HCT116 (cell line): ENCODE measurements at regions not wholly inside any gene's neighbourhood (a gene's known extent, or its start where the extent isn't known, plus 50 kb on each side); places are given as distances from the start of the nearest gene placed in this dataset.

Experiments
- EZH2phosphoT487 ChIP-seq: fragments of 200-600 bp; IDR thresholded peaks from 2 replicates; pipeline ENCODE4 v1.6.1; 2018; ENCODE audit warnings: antibody characterized with exemption, borderline replicate concordance
- POLR2A ChIP-seq: IDR thresholded peaks from 2 replicates; pipeline ENCODE4 v1.7.0; 2011; ENCODE audit warnings: borderline replicate concordance; ENCODE audit not compliant: insufficient read depth, insufficient read length; ENCODE audit errors: extremely low read depth
- POLR2AphosphoS5 ChIP-seq: IDR thresholded peaks from 2 replicates; pipeline ENCODE4 v1.6.1; 2011; ENCODE audit warnings: mild to moderate bottlenecking, low read depth, low read length, moderate library complexity
- RAD21 ChIP-seq: IDR thresholded peaks from 2 replicates; pipeline ENCODE4 v1.6.1; 2012; ENCODE audit warnings: low read depth, mild to moderate bottlenecking
- TF ChIP-seq, protein P1 (sequence below): IDR thresholded peaks from 2 replicates; pipeline ENCODE4 v1.6.1; 2012
- TF ChIP-seq, protein P2 (sequence below): IDR thresholded peaks from 2 replicates; pipeline ENCODE4 v1.6.1; 2011; ENCODE audit warnings: mild to moderate bottlenecking, low read length, moderate library complexity; ENCODE audit not compliant: insufficient replicate concordance; ENCODE audit errors: extremely low read depth
- TF ChIP-seq, protein P3 (sequence below), 3 experiments: fragments of 200-600 bp in 1 of 3; sonication (generic) in 1 of 3; IDR thresholded peaks in 2 of 3; conservative IDR thresholded peaks in 1 of 3; 2 replicates each; pipeline ENCODE4 v1.5.1; 2012 to 2017; ENCODE audit warnings: low read depth in 2 of 3, low read length in 2 of 3, antibody characterized with exemption in 1 of 3, borderline replicate concordance in 1 of 3, control low read depth in 1 of 3, mild to moderate bottlenecking in 1 of 3, mixed read lengths in 1 of 3, mixed run types in 1 of 3, moderate library complexity in 1 of 3; ENCODE audit not compliant: insufficient read depth in 1 of 3
- TF ChIP-seq, protein P4 (sequence below): IDR thresholded peaks from 2 replicates; pipeline ENCODE4 v1.6.1; 2012; ENCODE audit warnings: low read depth

GRCh38 chr21:32122082-32122481 is 156.8 kb downstream of the MIS18A start:
- TF ChIP-seq, protein P1, sequence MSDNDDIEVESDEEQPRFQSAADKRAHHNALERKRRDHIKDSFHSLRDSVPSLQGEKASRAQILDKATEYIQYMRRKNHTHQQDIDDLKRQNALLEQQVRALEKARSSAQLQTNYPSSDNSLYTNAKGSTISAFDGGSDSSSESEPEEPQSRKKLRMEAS: no peak
- TF ChIP-seq, protein P2, sequence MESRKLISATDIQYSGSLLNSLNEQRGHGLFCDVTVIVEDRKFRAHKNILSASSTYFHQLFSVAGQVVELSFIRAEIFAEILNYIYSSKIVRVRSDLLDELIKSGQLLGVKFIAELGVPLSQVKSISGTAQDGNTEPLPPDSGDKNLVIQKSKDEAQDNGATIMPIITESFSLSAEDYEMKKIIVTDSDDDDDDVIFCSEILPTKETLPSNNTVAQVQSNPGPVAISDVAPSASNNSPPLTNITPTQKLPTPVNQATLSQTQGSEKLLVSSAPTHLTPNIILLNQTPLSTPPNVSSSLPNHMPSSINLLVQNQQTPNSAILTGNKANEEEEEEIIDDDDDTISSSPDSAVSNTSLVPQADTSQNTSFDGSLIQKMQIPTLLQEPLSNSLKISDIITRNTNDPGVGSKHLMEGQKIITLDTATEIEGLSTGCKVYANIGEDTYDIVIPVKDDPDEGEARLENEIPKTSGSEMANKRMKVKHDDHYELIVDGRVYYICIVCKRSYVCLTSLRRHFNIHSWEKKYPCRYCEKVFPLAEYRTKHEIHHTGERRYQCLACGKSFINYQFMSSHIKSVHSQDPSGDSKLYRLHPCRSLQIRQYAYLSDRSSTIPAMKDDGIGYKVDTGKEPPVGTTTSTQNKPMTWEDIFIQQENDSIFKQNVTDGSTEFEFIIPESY: no peak
- TF ChIP-seq, protein P3, sequence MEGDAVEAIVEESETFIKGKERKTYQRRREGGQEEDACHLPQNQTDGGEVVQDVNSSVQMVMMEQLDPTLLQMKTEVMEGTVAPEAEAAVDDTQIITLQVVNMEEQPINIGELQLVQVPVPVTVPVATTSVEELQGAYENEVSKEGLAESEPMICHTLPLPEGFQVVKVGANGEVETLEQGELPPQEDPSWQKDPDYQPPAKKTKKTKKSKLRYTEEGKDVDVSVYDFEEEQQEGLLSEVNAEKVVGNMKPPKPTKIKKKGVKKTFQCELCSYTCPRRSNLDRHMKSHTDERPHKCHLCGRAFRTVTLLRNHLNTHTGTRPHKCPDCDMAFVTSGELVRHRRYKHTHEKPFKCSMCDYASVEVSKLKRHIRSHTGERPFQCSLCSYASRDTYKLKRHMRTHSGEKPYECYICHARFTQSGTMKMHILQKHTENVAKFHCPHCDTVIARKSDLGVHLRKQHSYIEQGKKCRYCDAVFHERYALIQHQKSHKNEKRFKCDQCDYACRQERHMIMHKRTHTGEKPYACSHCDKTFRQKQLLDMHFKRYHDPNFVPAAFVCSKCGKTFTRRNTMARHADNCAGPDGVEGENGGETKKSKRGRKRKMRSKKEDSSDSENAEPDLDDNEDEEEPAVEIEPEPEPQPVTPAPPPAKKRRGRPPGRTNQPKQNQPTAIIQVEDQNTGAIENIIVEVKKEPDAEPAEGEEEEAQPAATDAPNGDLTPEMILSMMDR (IDR thresholded peaks at IDR 0.05 in 2 of 3, conservative IDR thresholded peaks at IDR 0.05 in 1 of 3; ENCODE audit: borderline replicate concordance in 1 of 3, insufficient read depth in 1 of 3, low read depth in 2 of 3, low read length in 2 of 3): no peak
- no peak for TF ChIP-seq POLR2A
- no peak for TF ChIP-seq POLR2AphosphoS5
- TF ChIP-seq, protein P4, sequence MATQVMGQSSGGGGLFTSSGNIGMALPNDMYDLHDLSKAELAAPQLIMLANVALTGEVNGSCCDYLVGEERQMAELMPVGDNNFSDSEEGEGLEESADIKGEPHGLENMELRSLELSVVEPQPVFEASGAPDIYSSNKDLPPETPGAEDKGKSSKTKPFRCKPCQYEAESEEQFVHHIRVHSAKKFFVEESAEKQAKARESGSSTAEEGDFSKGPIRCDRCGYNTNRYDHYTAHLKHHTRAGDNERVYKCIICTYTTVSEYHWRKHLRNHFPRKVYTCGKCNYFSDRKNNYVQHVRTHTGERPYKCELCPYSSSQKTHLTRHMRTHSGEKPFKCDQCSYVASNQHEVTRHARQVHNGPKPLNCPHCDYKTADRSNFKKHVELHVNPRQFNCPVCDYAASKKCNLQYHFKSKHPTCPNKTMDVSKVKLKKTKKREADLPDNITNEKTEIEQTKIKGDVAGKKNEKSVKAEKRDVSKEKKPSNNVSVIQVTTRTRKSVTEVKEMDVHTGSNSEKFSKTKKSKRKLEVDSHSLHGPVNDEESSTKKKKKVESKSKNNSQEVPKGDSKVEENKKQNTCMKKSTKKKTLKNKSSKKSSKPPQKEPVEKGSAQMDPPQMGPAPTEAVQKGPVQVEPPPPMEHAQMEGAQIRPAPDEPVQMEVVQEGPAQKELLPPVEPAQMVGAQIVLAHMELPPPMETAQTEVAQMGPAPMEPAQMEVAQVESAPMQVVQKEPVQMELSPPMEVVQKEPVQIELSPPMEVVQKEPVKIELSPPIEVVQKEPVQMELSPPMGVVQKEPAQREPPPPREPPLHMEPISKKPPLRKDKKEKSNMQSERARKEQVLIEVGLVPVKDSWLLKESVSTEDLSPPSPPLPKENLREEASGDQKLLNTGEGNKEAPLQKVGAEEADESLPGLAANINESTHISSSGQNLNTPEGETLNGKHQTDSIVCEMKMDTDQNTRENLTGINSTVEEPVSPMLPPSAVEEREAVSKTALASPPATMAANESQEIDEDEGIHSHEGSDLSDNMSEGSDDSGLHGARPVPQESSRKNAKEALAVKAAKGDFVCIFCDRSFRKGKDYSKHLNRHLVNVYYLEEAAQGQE: no peak
- TF ChIP-seq EZH2phosphoT487: no peak
- TF ChIP-seq RAD21: no peak
